Activated CD4-positive, alpha-beta memory T cell treated with anti-CD3 and anti-CD28 coated beads, Interleukin-2, amount 10 ng/mL, durations not matched to agents 7 days and 5 days (primary cell): ENCODE measurements at regions not wholly inside any gene's neighbourhood (a gene's known extent, or its start where the extent isn't known, plus 50 kb on each side); places are given as distances from the start of the nearest gene placed in this dataset.
A peak's percentile ranks its signal among the peaks of the same experiment; 100 is the strongest.
"Not testable (repeated sequence)": the region's sequence is repeated elsewhere in the genome, so short reads cannot be mapped to it uniquely, and the experiment has no call there.

Experiments used
- CTCF ChIA-PET: fragments of 350-600 bp; sonication (Branson Sonifier 250); formaldehyde crosslinking; loops from one replicate; lab custom pipeline; 2021; ENCODE audit warnings: antibody characterized with exemption, inconsistent platforms; lab: Charles Lee
- POLR2A ChIA-PET: fragments of 350-600 bp; sonication (Branson Sonifier 250); formaldehyde crosslinking; loops from one replicate; lab custom pipeline; 2021; ENCODE audit warnings: antibody characterized with exemption; lab: Charles Lee
- DNase-seq: peaks from one replicate; pipeline ENCODE4 v3.0.0-alpha.2; 2020
- H3K27ac Mint-ChIP-seq: one replicate; pipeline ENCODE4 v1.8.0; 2021; ENCODE audit warnings: mild to moderate bottlenecking, mixed read lengths
- H3K27me3 Mint-ChIP-seq: one replicate; pipeline ENCODE4 v1.8.0; 2021; ENCODE audit warnings: mixed read lengths
- H3K36me3 Mint-ChIP-seq: one replicate; pipeline ENCODE4 v1.8.0; 2021; ENCODE audit warnings: low read depth, mixed read lengths
- H3K4me1 Mint-ChIP-seq: one replicate; pipeline ENCODE4 v1.8.0; 2021; ENCODE audit warnings: mixed read lengths
- H3K4me3 Mint-ChIP-seq: one replicate; pipeline ENCODE4 v1.8.0; 2021; ENCODE audit warnings: mild to moderate bottlenecking, mixed read lengths
- H3K9me3 Mint-ChIP-seq: one replicate; pipeline ENCODE4 v1.8.0; 2021; ENCODE audit warnings: mixed read lengths

DNA sequence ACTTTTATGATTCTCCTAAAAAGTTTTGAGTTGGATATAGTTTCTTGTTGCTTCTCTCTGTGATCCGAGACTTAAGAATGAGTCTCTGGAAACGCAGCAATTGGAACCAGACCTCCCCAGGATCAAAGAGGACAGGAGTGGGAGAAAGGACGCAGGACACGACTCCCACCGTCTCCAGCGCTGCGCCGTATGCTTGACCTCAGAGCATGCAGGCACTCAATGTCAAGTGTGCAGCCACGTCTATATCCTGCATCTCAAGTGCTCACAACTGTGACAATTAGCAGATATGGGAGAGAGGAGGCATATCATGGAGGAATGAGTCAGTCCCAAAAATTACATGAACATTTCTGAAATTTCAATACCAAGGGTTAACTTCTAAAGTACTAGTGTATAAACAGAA is 199.0 kb upstream of the PLGLB1 start:
- DNase-seq, H3K9me3 Mint-ChIP-seq, H3K27ac Mint-ChIP-seq, CTCF ChIA-PET, H3K4me1 Mint-ChIP-seq, H3K4me3 Mint-ChIP-seq, POLR2A ChIA-PET, H3K36me3 Mint-ChIP-seq: not testable (repeated sequence)
- peaks cover 14% of the 10 kb centered on the region for H3K27me3 Mint-ChIP-seq

DNA sequence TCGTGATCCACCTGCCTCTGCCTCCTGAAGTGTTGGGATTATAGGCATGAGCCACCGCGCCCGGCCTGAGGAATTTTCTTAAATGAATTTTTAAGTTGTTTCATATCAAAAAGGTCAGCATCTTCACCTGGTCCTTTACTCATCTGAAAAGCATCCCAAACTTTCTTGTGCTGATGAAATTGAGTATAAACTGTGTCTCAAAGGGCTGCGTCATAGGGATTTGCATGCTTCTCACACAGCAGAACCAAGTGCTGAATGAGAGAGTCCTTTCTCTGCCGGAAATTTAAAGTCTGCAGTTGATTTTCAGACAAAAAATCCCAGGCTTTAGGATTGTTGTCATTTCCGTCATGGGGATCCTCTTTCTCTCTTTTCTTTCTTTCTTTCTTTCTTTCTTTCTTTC is 200.5 kb upstream of the PLGLB1 start:
- CTCF ChIA-PET, H3K4me3 Mint-ChIP-seq, H3K36me3 Mint-ChIP-seq, POLR2A ChIA-PET, H3K27ac Mint-ChIP-seq, H3K9me3 Mint-ChIP-seq, DNase-seq, H3K4me1 Mint-ChIP-seq: not testable (repeated sequence)
- H3K27me3 Mint-ChIP-seq: peaks cover 19% of the 10 kb centered on the region

DNA sequence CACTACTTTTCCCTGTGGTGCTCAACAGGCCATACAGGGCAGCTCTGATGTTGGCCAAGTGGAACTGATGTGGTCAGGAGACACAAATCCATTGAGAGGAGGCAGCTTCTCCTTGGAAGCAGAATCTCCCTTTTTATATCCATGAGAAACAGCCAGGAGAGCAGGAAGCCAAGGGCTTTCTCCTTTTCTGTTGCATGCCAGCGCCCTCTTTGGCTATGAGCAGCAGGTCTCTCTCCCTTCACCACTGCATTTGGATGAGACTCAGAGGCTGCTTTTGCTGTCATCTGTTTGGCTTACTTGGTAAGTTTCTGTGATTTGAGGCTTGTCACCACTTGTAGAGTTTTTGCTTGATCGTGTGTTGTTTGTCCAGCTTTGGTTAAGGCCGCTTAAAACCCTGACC is 202.2 kb upstream of the PLGLB1 start:
- H3K9me3 Mint-ChIP-seq, H3K36me3 Mint-ChIP-seq, POLR2A ChIA-PET, H3K27ac Mint-ChIP-seq, H3K4me1 Mint-ChIP-seq, DNase-seq, H3K4me3 Mint-ChIP-seq, CTCF ChIA-PET: not testable (repeated sequence)
- H3K27me3 Mint-ChIP-seq: peaks cover 19% of the 10 kb centered on the region

DNA sequence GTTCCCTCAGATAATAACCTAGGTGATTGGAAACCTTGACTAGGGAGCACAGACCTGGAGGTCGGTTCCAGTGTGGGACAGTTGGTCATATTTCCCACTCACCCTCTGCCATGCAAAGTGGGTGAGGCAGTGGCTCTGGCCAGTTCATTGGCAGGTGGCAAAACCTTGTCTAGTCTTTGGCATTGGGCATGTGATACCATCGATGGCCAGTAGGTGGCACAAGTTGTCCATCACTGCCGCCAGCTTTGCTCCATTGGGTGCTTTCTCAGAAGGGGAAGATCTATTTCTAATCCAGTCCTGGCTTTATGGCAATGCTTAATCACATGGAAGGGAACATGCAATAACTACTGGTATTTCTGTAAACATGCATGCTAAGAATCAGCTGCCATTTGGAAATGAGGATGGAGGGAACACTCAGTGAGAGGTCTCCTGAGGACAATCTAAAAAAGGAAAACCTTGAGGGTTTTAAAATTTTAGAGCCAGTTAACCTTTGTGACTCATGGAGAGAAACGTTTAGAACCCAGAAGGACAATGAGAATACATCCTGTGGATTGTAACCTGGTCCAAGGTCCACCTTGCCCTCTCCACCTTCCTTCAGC is 207.5 kb upstream of the PLGLB1 start:
- H3K9me3 Mint-ChIP-seq, H3K27ac Mint-ChIP-seq, H3K27me3 Mint-ChIP-seq, CTCF ChIA-PET, POLR2A ChIA-PET, H3K36me3 Mint-ChIP-seq, H3K4me3 Mint-ChIP-seq: not testable (repeated sequence)
- peaks cover 11% of the 10 kb centered on the region for H3K4me1 Mint-ChIP-seq
- peak; percentile 17 for DNase-seq

DNA sequence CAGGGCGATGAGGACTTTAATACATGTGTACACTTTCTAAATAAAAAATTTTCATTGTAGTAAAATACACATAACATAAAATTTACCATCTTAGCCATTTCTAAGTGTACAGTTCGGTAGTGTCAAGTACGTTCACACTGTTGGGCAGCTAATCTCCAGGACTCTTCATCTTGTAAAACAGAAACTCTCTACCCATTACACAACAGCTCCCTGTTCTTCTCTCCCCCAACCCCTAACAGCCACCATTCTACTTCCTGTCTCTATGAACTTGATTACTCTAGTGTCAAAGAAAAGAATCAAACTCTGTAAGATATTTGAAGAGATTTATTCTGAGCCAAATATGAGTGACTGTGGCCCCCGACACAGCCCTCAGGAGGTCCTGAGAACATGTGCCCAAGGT is 208.3 kb upstream of the PLGLB1 start:
- POLR2A ChIA-PET: not testable (repeated sequence)

DNA sequence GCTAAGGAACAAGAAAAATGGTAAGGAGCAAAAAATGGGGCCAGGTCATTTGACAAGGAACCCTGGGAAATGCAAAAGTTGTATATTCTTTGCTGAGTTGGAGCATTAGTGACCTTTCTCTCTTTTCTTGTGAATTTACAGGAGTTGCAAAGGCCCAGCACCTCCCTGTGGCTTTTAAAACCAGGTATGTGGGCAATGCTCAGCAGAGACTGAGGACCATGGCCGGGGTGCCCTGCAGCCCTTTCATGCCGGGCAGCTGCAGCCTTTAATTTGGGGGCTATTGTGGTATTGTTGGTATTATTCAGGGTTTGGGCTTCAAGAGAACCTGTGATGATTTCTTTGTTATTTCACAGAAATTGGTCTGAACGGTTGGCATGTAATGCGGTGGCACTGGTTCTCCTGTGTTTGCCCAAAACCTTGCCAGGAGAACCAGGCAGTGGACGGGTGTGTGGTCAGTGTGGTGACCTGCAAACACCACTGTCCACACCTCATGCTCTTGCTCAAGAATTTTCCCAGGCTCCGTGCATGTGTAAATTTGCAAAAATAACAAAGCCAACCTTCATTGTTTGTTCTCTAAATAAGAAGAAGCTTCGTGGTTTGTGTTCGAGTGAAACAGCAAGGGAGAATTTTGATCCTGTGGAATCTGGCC is 213.8 kb upstream of the PLGLB1 start:
- H3K27ac Mint-ChIP-seq, POLR2A ChIA-PET, H3K4me3 Mint-ChIP-seq, H3K27me3 Mint-ChIP-seq, DNase-seq, CTCF ChIA-PET, H3K9me3 Mint-ChIP-seq, H3K4me1 Mint-ChIP-seq, H3K36me3 Mint-ChIP-seq: not testable (repeated sequence)

More for the DNA sequence above, 208.3 kb upstream of the PLGLB1 start:
- H3K27me3 Mint-ChIP-seq, H3K36me3 Mint-ChIP-seq, CTCF ChIA-PET, H3K9me3 Mint-ChIP-seq, H3K4me3 Mint-ChIP-seq, DNase-seq: not testable (repeated sequence)
- Mint-ChIP-seq H3K27ac (peak overlapping the region; percentile 12), H3K4me1 (peaks cover 11% of the 10 kb centered on the region)

DNA sequence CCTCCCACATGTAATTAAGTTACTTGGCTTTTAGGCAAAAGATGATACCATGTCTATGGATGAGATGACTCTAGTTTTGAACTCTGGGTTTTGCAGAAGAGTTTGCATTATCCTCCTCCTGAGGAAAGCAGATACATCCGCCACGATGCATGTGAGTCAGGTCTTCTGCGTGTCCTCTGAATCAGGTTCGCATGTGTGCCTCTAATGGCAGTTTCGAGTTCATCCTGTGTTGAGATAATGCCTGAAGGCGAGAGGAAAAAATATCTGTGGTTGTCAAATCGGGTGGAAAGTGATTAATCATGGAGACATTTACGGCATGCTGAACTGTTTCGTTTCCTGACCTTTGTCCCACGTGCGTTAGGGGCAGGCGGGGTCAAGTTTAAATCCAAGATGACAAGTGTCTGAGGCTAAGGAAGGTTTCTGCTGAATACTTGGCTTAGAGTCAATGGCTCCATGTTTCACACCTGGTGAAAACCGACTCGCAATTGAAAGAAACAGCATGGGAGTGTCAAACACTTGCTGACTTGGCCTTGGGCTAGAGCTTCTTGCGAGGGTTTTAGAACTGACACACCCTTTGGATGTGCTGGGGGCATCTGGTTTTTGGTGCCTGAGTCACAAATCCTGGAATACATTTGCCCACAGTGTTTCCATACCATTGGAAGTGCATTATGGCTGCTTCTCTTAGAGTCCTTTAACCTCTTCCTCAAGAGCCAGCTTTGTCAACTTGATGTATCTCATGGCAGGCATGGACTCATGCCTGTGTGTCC is 216.1 kb upstream of the PLGLB1 start:
- H3K9me3 Mint-ChIP-seq, H3K4me1 Mint-ChIP-seq, CTCF ChIA-PET, H3K36me3 Mint-ChIP-seq, H3K27ac Mint-ChIP-seq, H3K4me3 Mint-ChIP-seq, H3K27me3 Mint-ChIP-seq, POLR2A ChIA-PET: not testable (repeated sequence)
- DNase-seq: peak; percentile 34

DNA sequence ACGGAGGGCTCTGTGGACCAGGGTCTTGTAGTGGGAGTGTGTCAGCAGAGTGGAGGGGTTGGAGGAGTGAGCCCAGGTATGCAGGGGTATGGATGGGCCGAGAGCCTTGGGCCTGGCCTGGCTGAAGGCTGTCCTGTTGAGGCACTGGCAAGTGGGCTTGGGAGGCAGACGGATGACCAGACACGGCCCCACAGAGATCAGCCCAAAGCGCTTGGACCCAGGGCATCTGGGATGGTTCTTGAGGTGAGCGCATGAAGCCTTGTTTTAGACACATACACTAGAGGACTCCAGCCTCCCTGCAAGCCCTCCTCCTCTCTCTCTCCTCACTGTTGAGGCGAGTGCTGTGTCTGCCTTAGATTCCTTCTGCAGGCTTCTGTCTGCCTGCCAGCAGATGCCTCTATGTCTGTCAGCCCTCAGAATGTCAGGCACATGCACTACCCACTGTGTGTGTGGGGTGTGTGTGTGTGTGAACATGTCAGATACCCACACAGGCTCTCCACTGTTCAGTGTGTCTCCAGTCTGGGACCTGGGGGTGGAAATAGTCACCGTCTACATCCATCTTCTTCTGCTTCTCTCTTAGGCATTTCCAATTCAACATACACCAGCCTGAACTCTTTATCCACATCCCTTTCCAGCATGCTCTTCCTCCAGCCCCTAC is 218.0 kb upstream of the PLGLB1 start:
- H3K9me3 Mint-ChIP-seq, H3K36me3 Mint-ChIP-seq, CTCF ChIA-PET, DNase-seq, H3K4me1 Mint-ChIP-seq, POLR2A ChIA-PET, H3K4me3 Mint-ChIP-seq, H3K27me3 Mint-ChIP-seq, H3K27ac Mint-ChIP-seq: not testable (repeated sequence)

DNA sequence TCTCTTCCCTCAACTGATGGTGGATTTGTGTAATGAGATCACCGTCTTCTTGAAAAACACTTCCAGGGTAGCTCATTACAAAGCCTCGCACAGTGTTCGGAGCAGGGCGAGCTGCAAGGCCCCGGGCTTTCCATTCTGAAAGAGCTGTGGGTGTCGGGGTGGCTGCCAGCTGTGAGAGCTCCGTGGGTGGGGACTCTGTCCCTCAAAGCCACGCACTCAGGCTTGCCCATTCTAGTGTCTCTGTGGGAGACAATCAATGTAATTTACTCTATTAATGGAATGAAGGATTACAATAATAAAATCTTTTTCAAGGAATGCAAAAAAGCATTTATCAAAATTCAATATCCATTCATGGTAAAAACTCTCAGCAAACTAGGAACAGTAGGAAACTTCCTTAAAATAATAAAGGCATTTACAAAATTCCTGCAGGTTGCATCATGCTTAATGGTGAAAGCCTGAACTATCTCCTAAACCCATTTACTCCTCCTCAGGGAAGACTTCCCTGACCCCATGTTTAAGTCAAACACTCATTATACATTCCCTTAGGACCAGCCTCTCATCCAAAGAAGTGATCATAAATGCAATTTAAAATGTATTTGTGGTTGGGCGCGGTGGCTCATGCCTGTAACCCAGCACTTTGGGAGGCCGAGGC is 224.5 kb upstream of the PLGLB1 start:
- H3K27ac Mint-ChIP-seq, DNase-seq, CTCF ChIA-PET, H3K4me1 Mint-ChIP-seq, H3K27me3 Mint-ChIP-seq, H3K4me3 Mint-ChIP-seq, POLR2A ChIA-PET, H3K36me3 Mint-ChIP-seq, H3K9me3 Mint-ChIP-seq: not testable (repeated sequence)

DNA sequence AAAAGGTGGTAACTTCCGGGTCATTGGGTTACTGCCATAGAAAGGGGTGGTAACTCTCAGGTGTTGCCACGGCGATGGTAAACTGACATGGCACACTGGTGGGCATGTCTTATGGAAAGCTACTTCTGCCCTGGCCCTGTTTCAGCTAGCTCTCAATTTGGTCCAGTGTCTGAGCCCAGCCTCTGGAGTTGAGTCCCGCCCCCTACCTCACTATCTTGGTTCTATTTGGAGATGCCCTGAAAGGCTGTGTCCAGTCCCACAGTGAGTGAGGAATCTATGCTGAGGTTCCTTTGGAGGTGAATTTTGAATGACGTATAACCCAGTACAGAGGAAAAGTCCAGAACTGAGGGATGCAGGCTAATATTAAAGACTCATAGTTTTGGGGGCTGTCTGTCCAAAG is 230.4 kb upstream of the PLGLB1 start:
- H3K4me1 Mint-ChIP-seq, H3K9me3 Mint-ChIP-seq, H3K27me3 Mint-ChIP-seq, POLR2A ChIA-PET, H3K36me3 Mint-ChIP-seq, H3K27ac Mint-ChIP-seq, DNase-seq, H3K4me3 Mint-ChIP-seq, CTCF ChIA-PET: not testable (repeated sequence)

DNA sequence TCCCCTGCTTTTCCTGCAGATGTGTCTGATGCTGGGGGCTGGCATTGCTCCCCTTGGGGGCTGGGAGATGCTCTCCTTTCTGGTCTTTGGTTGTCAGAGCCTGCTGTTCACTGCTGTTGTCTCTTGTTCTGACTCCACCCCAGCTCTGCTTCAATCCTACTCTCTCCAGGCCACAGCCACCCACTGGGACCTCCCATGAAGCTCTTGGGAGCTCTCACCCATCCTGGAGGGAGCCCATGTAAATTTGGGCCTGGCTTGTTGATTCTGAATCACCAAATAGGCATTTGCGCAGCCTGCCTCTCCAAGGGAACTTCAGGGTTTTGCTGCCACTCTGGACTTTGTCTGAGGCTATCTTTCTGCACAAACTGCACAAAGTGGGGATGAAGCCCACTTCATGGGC is 232.9 kb upstream of the PLGLB1 start:
- H3K27ac Mint-ChIP-seq, H3K4me3 Mint-ChIP-seq, H3K36me3 Mint-ChIP-seq, H3K27me3 Mint-ChIP-seq, POLR2A ChIA-PET, CTCF ChIA-PET, H3K4me1 Mint-ChIP-seq, DNase-seq, H3K9me3 Mint-ChIP-seq: not testable (repeated sequence)

DNA sequence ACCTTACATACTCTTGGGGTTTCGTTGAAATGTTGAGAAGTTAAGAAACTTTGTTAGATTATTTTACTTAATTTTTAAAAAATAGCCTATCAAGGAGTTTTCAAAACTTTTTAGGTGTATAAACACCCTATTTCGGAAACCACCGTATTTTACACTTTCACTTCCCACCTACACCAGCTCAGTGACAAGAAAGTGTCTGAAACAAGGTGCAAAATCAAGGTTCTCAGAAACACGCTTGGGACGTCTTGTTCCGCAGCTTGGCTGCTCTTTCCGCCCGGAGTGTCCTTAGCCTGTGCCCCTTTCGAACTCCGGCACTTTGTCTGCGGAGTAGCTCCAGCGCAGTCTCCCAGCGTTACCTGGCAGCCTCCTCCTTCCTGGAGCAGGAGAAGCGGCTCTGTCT is 233.8 kb upstream of the PLGLB1 start:
- H3K36me3 Mint-ChIP-seq, H3K4me3 Mint-ChIP-seq, H3K9me3 Mint-ChIP-seq, H3K4me1 Mint-ChIP-seq, CTCF ChIA-PET, POLR2A ChIA-PET, DNase-seq, H3K27me3 Mint-ChIP-seq, H3K27ac Mint-ChIP-seq: not testable (repeated sequence)

DNA sequence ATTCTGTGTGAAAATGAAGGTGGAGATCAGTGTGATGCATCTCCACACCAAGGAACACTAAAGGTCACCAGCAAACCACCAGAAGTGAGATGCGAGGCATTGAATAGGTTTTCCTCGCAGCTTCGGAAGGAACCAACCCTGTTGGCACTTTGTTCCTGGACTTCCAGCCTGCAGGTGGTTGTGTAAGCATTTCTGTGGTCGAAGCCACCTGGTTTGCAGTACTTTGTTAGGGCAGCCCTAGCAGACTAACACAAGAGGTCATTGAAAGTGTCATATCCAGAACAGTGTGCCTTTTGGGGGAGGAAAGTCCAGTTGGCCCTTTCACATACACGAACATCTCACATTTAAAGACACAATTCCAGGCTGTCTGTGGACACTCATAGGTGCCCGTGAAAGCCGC is 237.2 kb upstream of the PLGLB1 start:
- CTCF ChIA-PET, POLR2A ChIA-PET, DNase-seq, H3K4me3 Mint-ChIP-seq, H3K27ac Mint-ChIP-seq, H3K4me1 Mint-ChIP-seq, H3K9me3 Mint-ChIP-seq, H3K36me3 Mint-ChIP-seq: not testable (repeated sequence)
- H3K27me3 Mint-ChIP-seq: peaks cover 14% of the 10 kb centered on the region
